OCI-LY1 (cell line): ENCODE measurements at regions not wholly inside any gene's neighbourhood (a gene's known extent, or its start where the extent isn't known, plus 50 kb on each side); places are given as distances from the start of the nearest gene placed in this dataset.

Experiments used
- H2AFZ ChIP-seq: fragments of 200-600 bp; sonication (generic), shearing (Covaris generic); 2 replicates; pipeline ENCODE4 v1.6.0; 2014; ENCODE audit warnings: antibody characterized with exemption, mild to moderate bottlenecking, low read length
- H3F3A ChIP-seq: fragments of 200-600 bp; sonication (generic), shearing (Covaris generic); 2 replicates; pipeline ENCODE4 v1.6.0; 2014; ENCODE audit warnings: mild to moderate bottlenecking, antibody characterized with exemption, low read length, moderate library complexity; ENCODE audit not compliant: insufficient read depth
- H3K27ac ChIP-seq: fragments of 200-600 bp; sonication (generic); 2 replicates; pipeline ENCODE4 v1.5.1; 2014; ENCODE audit warnings: low read length, mixed run types, mild to moderate bottlenecking, low read depth; ENCODE audit not compliant: poor library complexity, severe bottlenecking
- H3K27me3 ChIP-seq: fragments of 200-600 bp; sonication (generic); 2 replicates; pipeline ENCODE4 v1.6.0; 2014; ENCODE audit warnings: antibody characterized with exemption, mild to moderate bottlenecking, low read length, moderate library complexity; ENCODE audit not compliant: insufficient read depth
- H3K36me3 ChIP-seq: fragments of 200-600 bp; sonication (generic); 2 replicates; pipeline ENCODE4 v1.6.1; 2014; ENCODE audit warnings: mild to moderate bottlenecking, antibody characterized with exemption, low read length, moderate library complexity, mixed read lengths; ENCODE audit not compliant: insufficient read depth
- H3K4me1 ChIP-seq: fragments of 200-600 bp; sonication (generic); 2 replicates; pipeline ENCODE4 v1.5.1; 2014; ENCODE audit warnings: mild to moderate bottlenecking, low read length, moderate library complexity; ENCODE audit not compliant: insufficient read depth, severe bottlenecking
- H3K4me2 ChIP-seq: fragments of 200-600 bp; sonication (generic), shearing (Covaris generic); 2 replicates; pipeline ENCODE4 v1.6.1; 2014; ENCODE audit warnings: low read length
- H3K4me3 ChIP-seq: fragments of 200-600 bp; sonication (generic); 2 replicates; pipeline ENCODE4 v1.5.1; 2014; ENCODE audit warnings: low read length, low read depth, mild to moderate bottlenecking, mixed read lengths; ENCODE audit not compliant: poor library complexity, severe bottlenecking
- H3K79me2 ChIP-seq: fragments of 200-600 bp; shearing (Covaris generic); 2 replicates; pipeline ENCODE4 v1.6.1; 2016; ENCODE audit warnings: mixed run types, low read length, mixed read lengths; ENCODE audit not compliant: insufficient read depth
- H3K9ac ChIP-seq: fragments of 200-600 bp; sonication (generic), shearing (Covaris generic); 2 replicates; pipeline ENCODE4 v1.6.1; 2014; ENCODE audit warnings: mild to moderate bottlenecking, low read length, mixed read lengths
- H3K9me2 ChIP-seq: fragments of 200-600 bp; sonication (generic), shearing (Covaris generic); 2 replicates; pipeline ENCODE4 v1.6.1; 2014; ENCODE audit warnings: low read depth, mild to moderate bottlenecking, low read length, mixed read lengths
- H3K9me3 ChIP-seq: fragments of 200-600 bp; shearing (Covaris generic); 2 replicates; pipeline ENCODE4 v1.6.1; 2014; ENCODE audit warnings: low read length, mixed read lengths
- H4K20me1 ChIP-seq: fragments of 200-600 bp; sonication (generic), shearing (Covaris generic); 2 replicates; pipeline ENCODE4 v1.6.0; 2016; ENCODE audit warnings: mild to moderate bottlenecking, low read length; ENCODE audit not compliant: insufficient read depth
- EZH2 ChIP-seq: fragments of 200-600 bp; sonication (generic), shearing (Covaris generic); IDR thresholded peaks from 2 replicates; pipeline ENCODE4 v1.8.0; 2017; ENCODE audit warnings: borderline replicate concordance, mixed run types, mild to moderate bottlenecking, antibody characterized with exemption, low read length, moderate library complexity, mixed read lengths
- TF ChIP-seq, protein P1 (sequence below): fragments of 200-600 bp; sonication (generic), shearing (Covaris generic); IDR thresholded peaks from 2 replicates; pipeline ENCODE4 v1.5.1; 2017; ENCODE audit warnings: mild to moderate bottlenecking, antibody characterized with exemption, low read length, moderate library complexity, mixed read lengths

DNA sequence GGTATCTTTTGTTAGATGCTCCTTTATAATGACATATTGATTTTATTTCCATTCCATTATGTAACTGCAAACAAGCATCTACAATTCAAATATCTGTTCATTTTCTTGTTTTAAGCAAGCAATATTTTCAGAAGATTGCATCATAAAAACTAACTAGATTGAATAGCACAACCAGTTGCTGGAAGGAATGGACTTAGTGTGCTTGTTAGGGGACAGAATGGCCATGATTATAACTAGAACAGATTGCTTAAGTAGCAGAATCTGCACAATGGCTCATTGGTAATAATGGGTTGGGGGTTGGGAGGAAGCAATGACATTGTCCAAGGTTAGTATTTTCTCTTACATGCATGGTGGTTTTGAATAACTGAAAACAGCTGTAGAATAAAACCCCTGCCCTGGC, 939.5 kb downstream of the SLC16A7 start:
- Histone ChIP-seq H3K4me1 (no peaks in the 10 kb centered on the region), H3K4me3 (no peak overlapping the region), H4K20me1 (no peaks in the 10 kb centered on the region), H3K4me2 (no peak overlapping the region), H3K9ac (no peak overlapping the region), H3K9me2 (no peaks in the 10 kb centered on the region), H2AFZ (no peak overlapping the region), H3F3A (no peaks in the 10 kb centered on the region), H3K36me3 (no peaks in the 10 kb centered on the region), H3K79me2 (no peaks in the 10 kb centered on the region), H3K27ac (no peak overlapping the region), H3K9me3 (no peaks in the 10 kb centered on the region), H3K27me3 (no peaks in the 10 kb centered on the region)
- TF ChIP-seq, protein P1, sequence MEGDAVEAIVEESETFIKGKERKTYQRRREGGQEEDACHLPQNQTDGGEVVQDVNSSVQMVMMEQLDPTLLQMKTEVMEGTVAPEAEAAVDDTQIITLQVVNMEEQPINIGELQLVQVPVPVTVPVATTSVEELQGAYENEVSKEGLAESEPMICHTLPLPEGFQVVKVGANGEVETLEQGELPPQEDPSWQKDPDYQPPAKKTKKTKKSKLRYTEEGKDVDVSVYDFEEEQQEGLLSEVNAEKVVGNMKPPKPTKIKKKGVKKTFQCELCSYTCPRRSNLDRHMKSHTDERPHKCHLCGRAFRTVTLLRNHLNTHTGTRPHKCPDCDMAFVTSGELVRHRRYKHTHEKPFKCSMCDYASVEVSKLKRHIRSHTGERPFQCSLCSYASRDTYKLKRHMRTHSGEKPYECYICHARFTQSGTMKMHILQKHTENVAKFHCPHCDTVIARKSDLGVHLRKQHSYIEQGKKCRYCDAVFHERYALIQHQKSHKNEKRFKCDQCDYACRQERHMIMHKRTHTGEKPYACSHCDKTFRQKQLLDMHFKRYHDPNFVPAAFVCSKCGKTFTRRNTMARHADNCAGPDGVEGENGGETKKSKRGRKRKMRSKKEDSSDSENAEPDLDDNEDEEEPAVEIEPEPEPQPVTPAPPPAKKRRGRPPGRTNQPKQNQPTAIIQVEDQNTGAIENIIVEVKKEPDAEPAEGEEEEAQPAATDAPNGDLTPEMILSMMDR: no peak
- TF ChIP-seq EZH2: no peak

DNA sequence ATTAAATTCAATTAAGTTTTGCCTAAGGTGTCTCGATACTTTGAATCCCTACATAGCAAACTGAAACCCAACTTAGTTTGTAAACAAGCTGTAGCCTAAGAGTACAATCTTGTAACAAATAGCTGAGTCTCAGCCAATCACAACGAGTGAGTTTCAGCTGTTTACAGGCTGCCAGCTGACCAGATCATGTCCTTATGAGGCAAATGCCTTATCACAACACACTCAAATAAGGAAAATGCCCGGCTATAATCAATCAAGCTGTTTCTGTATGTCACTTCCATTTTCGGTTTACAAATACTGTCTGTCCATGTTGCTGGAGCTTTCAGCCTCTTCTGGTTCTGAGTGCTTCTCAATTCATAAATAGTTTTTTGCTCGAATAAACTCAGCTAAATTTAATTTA, 943.8 kb downstream of the SLC16A7 start:
- Histone ChIP-seq H3K36me3 (no peaks in the 10 kb centered on the region), H3K4me3 (no peak overlapping the region), H4K20me1 (no peaks in the 10 kb centered on the region), H3K9me2 (no peaks in the 10 kb centered on the region), H3K27ac (no peak overlapping the region), H3K27me3 (no peaks in the 10 kb centered on the region), H3K9me3 (no peaks in the 10 kb centered on the region), H3K4me2 (no peak overlapping the region), H3F3A (no peaks in the 10 kb centered on the region), H3K9ac (no peak overlapping the region), H2AFZ (no peak overlapping the region), H3K79me2 (no peaks in the 10 kb centered on the region), H3K4me1 (no peaks in the 10 kb centered on the region)
- no peak for TF ChIP-seq EZH2
- TF ChIP-seq, protein P1: no peak

DNA sequence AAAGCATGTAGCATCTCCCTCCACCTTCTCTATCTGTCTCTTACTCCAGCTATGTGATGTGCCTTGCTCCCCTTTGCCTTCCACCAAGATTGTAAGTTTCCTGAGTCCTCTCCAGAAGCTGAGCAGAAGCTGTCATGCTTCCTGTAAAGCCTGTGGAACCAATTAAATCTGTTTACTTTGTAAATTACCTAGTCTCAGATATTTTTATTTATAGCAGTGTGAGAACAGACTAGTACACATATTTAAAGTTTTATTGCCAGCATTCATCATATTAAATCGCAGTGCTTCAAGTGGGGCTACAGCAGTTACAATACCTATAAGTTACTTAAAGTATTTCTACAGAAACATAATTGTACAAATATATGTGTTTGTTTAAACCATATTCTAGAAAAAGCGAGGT, 973.1 kb downstream of the SLC16A7 start:
- Histone ChIP-seq H3K9me3 (no peaks in the 10 kb centered on the region), H3K4me1 (no peaks in the 10 kb centered on the region), H3F3A (no peaks in the 10 kb centered on the region), H3K9ac (no peak overlapping the region), H3K36me3 (no peaks in the 10 kb centered on the region), H3K4me2 (no peak overlapping the region), H3K27me3 (no peaks in the 10 kb centered on the region), H3K9me2 (no peaks in the 10 kb centered on the region), H3K4me3 (no peak overlapping the region), H4K20me1 (no peaks in the 10 kb centered on the region), H3K27ac (no peak overlapping the region), H3K79me2 (no peaks in the 10 kb centered on the region), H2AFZ (no peak overlapping the region)
- TF ChIP-seq, protein P1: no peak
- no peak for TF ChIP-seq EZH2
